ENCODE measurements at regions not wholly inside any gene's neighbourhood (a gene's known extent, or its start where the extent isn't known, plus 50 kb on each side); places are given as distances from the start of the nearest gene placed in this dataset.

GRCh38 chr3:84140631-84141030 is 818.2 kb upstream of the CADM2 start:
- TF ChIP-seq CTCF (conservative IDR thresholded peaks at IDR 0.05; ENCODE audit: low read length), result no peak
- no peak for TF ChIP-seq EZH2phosphoT487 (IDR thresholded peaks at IDR 0.05; ENCODE audit: borderline replicate concordance, low read depth, low read length)

Data from OCI-LY7 (cell line).